GM23338 (cell line): ENCODE measurements at regions not wholly inside any gene's neighbourhood (a gene's known extent, or its start where the extent isn't known, plus 50 kb on each side); places are given as distances from the start of the nearest gene placed in this dataset.

ENCODE experiments used
- ATAC-seq: fragments of 200-7000 bp; cut with Tn5 transposase; 3 replicates; pipeline ENCODE4 v1.9.1; 2020
- DNase-seq: peaks from one replicate; pipeline ENCODE4 v3.0.0-alpha.2; 2015; ENCODE audit warnings: low spot score
- H2AFZ ChIP-seq: fragments of 200-600 bp; sonication (generic); 2 replicates; pipeline ENCODE4 v1.8.0; 2016; ENCODE audit warnings: antibody characterized with exemption, mild to moderate bottlenecking, moderate library complexity
- H3F3A ChIP-seq: fragments of 200-600 bp; sonication (generic); replicated peaks from 2 replicates; pipeline ENCODE4 v1.8.0; 2017; ENCODE audit warnings: antibody characterized with exemption, mixed run types, low read depth
- H3K27ac ChIP-seq: fragments of 200-600 bp; sonication (generic); 2 replicates; pipeline ENCODE4 v1.6.1; 2016; ENCODE audit warnings: low read depth
- H3K27me3 ChIP-seq: fragments of 200-600 bp; sonication (generic); 2 replicates; pipeline ENCODE4 v1.8.0; 2016; ENCODE audit warnings: mild to moderate bottlenecking, mixed run types, moderate library complexity; ENCODE audit not compliant: insufficient read depth
- H3K36me3 ChIP-seq: fragments of 200-600 bp; sonication (generic); 2 replicates; pipeline ENCODE4 v1.8.0; 2016; ENCODE audit warnings: mild to moderate bottlenecking; ENCODE audit not compliant: insufficient read depth
- H3K4me1 ChIP-seq: fragments of 200-600 bp; sonication (generic); 2 replicates; pipeline ENCODE4 v1.8.0; 2016; ENCODE audit warnings: mild to moderate bottlenecking, moderate library complexity; ENCODE audit not compliant: insufficient read depth
- H3K4me2 ChIP-seq: fragments of 200-600 bp; sonication (generic); 2 replicates; pipeline ENCODE4 v1.7.1; 2017; ENCODE audit warnings: mixed run types
- H3K4me3 ChIP-seq: fragments of 200-600 bp; sonication (generic); 2 replicates; pipeline ENCODE4 v1.6.1; 2016; ENCODE audit warnings: mixed run types
- H3K79me2 ChIP-seq: fragments of 200-600 bp; sonication (generic); replicated peaks from 2 replicates; pipeline ENCODE4 v1.8.0; 2017; ENCODE audit warnings: mild to moderate bottlenecking; ENCODE audit not compliant: insufficient read depth
- H3K9me2 ChIP-seq: fragments of 200-600 bp; sonication (generic); 2 replicates; pipeline ENCODE4 v1.8.0; 2017; ENCODE audit not compliant: insufficient read depth
- H4K20me1 ChIP-seq: fragments of 200-600 bp; sonication (generic); replicated peaks from 2 replicates; pipeline ENCODE4 v1.8.0; 2017; ENCODE audit warnings: mild to moderate bottlenecking; ENCODE audit not compliant: insufficient read depth
- H3K27ac Mint-ChIP-seq: 2 replicates; pipeline ENCODE4 v1.8.0; 2020; ENCODE audit warnings: inconsistent platforms, mild to moderate bottlenecking, moderate library complexity, mixed read lengths
- H3K27me3 Mint-ChIP-seq: 3 replicates; pipeline ENCODE4 v1.8.0; 2022; ENCODE audit warnings: low read depth, mild to moderate bottlenecking, moderate library complexity, mixed read lengths, inconsistent platforms; ENCODE audit not compliant: insufficient read depth, poor library complexity
- H3K36me3 Mint-ChIP-seq: 3 replicates; pipeline ENCODE4 v1.8.0; 2021; ENCODE audit warnings: low read depth, mild to moderate bottlenecking, inconsistent platforms, moderate library complexity, mixed read lengths
- H3K4me1 Mint-ChIP-seq: 3 replicates; pipeline ENCODE4 v1.8.0; 2020; ENCODE audit warnings: mild to moderate bottlenecking, inconsistent platforms, mixed read lengths
- H3K4me3 Mint-ChIP-seq: 3 replicates; pipeline ENCODE4 v1.8.0; 2021; ENCODE audit warnings: moderate library complexity, mild to moderate bottlenecking, inconsistent platforms, mixed read lengths
- H3K9me3 Mint-ChIP-seq: 3 replicates; pipeline ENCODE4 v1.8.0; 2020; ENCODE audit warnings: moderate library complexity, mild to moderate bottlenecking, inconsistent platforms, mixed read lengths
- CREB1 ChIP-seq: fragments of 250-450 bp; sonication (Bioruptor Pico); IDR thresholded peaks from 2 replicates; pipeline ENCODE4 v1.5.0; 2020; ENCODE audit warnings: low read depth, mild to moderate bottlenecking, moderate library complexity
- EZH2 ChIP-seq: fragments of 200-600 bp; sonication (generic); IDR thresholded peaks from one replicate; pipeline ENCODE4 v1.8.0; 2017; ENCODE audit warnings: antibody characterized with exemption, mild to moderate bottlenecking, low read depth; ENCODE audit not compliant: unreplicated experiment
- EZH2phosphoT487 ChIP-seq: fragments of 200-600 bp; sonication (generic); IDR thresholded peaks from one replicate; pipeline ENCODE4 v1.8.1; 2018; ENCODE audit warnings: antibody characterized with exemption; ENCODE audit not compliant: unreplicated experiment
- JUNB ChIP-seq: IDR thresholded peaks from one replicate; pipeline ENCODE4 v1.6.1; 2016; ENCODE audit warnings: antibody characterized with exemption; ENCODE audit not compliant: unreplicated experiment
- NANOG ChIP-seq: IDR thresholded peaks from 2 replicates; pipeline ENCODE4 v1.6.1; 2016; ENCODE audit warnings: antibody characterized with exemption, borderline replicate concordance
- POLR2AphosphoS5 ChIP-seq: IDR thresholded peaks from 2 replicates; pipeline ENCODE4 v1.6.1; 2016; ENCODE audit warnings: antibody characterized with exemption, low read depth
- STAT1 ChIP-seq: IDR thresholded peaks from one replicate; pipeline ENCODE4 v1.6.1; 2016; ENCODE audit warnings: antibody characterized with exemption; ENCODE audit not compliant: unreplicated experiment
- ZNF114 ChIP-seq: fragments of 250-450 bp; sonication (Bioruptor Pico); IDR thresholded peaks from 2 replicates; pipeline ENCODE4 v1.5.0; 2020; ENCODE audit warnings: mild to moderate bottlenecking, moderate library complexity
- ZNF331 ChIP-seq: fragments of 250-450 bp; sonication (Bioruptor Pico); IDR thresholded peaks from 2 replicates; pipeline ENCODE4 v1.5.0; 2020; ENCODE audit warnings: low read depth, mild to moderate bottlenecking, moderate library complexity
- TF ChIP-seq, protein P1 (sequence below), 2 experiments: fragments of 200-600 bp in 1 of 2; sonication (generic) in 1 of 2; conservative IDR thresholded peaks; 2 replicates each; pipeline versions ENCODE4 v1.5.1 to v1.6.1; 2016 to 2017; ENCODE audit warnings: antibody characterized with exemption in 2 of 2, low read depth in 2 of 2, mild to moderate bottlenecking in 2 of 2, moderate library complexity in 1 of 2
- TF ChIP-seq, protein P2 (sequence below): IDR thresholded peaks from 2 replicates; pipeline ENCODE4 v1.6.1; 2016; ENCODE audit warnings: antibody characterized with exemption
- TF ChIP-seq, protein P3 (sequence below): IDR thresholded peaks from one replicate; pipeline ENCODE4 v1.6.1; 2018; ENCODE audit warnings: antibody characterized with exemption; ENCODE audit not compliant: unreplicated experiment
- TF ChIP-seq, protein P4 (sequence below): fragments of 250-450 bp; sonication (Bioruptor Pico); IDR thresholded peaks from 2 replicates; pipeline ENCODE4 v1.5.0; 2020; ENCODE audit warnings: mild to moderate bottlenecking, moderate library complexity

DNA sequence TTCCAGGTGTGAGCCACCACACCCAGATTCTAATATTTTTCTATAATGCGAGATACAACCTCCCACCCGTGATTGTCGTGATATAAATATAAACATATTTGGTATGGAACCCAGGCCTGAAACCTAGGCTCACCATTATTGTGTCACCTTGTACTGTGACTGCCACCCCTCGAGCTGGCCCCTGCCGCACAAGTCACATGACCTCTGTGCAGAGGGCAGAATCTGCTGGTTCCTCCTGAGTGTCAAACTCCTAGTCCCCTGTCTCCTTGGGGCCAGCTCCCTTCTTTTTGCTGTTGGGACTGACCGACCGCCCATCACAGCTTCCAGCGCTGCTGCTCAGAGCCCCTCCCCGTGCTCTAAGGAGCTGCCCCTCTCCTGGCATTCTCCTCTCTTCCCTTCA is 86.4 kb downstream of the RSPH3 start:
- TF ChIP-seq NANOG (no peak), CREB1 (CRISPR knock-in tag) (no peak), JUNB (no peak), ZNF331 (CRISPR knock-in tag) (no peak), EZH2phosphoT487 (no peak), ZNF114 (no peak), EZH2 (no peak), STAT1 (no peak), POLR2AphosphoS5 (no peak)
- TF ChIP-seq, protein P1, sequence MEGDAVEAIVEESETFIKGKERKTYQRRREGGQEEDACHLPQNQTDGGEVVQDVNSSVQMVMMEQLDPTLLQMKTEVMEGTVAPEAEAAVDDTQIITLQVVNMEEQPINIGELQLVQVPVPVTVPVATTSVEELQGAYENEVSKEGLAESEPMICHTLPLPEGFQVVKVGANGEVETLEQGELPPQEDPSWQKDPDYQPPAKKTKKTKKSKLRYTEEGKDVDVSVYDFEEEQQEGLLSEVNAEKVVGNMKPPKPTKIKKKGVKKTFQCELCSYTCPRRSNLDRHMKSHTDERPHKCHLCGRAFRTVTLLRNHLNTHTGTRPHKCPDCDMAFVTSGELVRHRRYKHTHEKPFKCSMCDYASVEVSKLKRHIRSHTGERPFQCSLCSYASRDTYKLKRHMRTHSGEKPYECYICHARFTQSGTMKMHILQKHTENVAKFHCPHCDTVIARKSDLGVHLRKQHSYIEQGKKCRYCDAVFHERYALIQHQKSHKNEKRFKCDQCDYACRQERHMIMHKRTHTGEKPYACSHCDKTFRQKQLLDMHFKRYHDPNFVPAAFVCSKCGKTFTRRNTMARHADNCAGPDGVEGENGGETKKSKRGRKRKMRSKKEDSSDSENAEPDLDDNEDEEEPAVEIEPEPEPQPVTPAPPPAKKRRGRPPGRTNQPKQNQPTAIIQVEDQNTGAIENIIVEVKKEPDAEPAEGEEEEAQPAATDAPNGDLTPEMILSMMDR (conservative IDR thresholded peaks at IDR 0.05; ENCODE audit: low read depth in 2 of 2), result no peak
- TF ChIP-seq, protein P2, sequence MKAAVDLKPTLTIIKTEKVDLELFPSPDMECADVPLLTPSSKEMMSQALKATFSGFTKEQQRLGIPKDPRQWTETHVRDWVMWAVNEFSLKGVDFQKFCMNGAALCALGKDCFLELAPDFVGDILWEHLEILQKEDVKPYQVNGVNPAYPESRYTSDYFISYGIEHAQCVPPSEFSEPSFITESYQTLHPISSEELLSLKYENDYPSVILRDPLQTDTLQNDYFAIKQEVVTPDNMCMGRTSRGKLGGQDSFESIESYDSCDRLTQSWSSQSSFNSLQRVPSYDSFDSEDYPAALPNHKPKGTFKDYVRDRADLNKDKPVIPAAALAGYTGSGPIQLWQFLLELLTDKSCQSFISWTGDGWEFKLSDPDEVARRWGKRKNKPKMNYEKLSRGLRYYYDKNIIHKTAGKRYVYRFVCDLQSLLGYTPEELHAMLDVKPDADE, result no peak
- TF ChIP-seq, protein P3, sequence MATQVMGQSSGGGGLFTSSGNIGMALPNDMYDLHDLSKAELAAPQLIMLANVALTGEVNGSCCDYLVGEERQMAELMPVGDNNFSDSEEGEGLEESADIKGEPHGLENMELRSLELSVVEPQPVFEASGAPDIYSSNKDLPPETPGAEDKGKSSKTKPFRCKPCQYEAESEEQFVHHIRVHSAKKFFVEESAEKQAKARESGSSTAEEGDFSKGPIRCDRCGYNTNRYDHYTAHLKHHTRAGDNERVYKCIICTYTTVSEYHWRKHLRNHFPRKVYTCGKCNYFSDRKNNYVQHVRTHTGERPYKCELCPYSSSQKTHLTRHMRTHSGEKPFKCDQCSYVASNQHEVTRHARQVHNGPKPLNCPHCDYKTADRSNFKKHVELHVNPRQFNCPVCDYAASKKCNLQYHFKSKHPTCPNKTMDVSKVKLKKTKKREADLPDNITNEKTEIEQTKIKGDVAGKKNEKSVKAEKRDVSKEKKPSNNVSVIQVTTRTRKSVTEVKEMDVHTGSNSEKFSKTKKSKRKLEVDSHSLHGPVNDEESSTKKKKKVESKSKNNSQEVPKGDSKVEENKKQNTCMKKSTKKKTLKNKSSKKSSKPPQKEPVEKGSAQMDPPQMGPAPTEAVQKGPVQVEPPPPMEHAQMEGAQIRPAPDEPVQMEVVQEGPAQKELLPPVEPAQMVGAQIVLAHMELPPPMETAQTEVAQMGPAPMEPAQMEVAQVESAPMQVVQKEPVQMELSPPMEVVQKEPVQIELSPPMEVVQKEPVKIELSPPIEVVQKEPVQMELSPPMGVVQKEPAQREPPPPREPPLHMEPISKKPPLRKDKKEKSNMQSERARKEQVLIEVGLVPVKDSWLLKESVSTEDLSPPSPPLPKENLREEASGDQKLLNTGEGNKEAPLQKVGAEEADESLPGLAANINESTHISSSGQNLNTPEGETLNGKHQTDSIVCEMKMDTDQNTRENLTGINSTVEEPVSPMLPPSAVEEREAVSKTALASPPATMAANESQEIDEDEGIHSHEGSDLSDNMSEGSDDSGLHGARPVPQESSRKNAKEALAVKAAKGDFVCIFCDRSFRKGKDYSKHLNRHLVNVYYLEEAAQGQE, result no peak
- TF ChIP-seq, protein P4, sequence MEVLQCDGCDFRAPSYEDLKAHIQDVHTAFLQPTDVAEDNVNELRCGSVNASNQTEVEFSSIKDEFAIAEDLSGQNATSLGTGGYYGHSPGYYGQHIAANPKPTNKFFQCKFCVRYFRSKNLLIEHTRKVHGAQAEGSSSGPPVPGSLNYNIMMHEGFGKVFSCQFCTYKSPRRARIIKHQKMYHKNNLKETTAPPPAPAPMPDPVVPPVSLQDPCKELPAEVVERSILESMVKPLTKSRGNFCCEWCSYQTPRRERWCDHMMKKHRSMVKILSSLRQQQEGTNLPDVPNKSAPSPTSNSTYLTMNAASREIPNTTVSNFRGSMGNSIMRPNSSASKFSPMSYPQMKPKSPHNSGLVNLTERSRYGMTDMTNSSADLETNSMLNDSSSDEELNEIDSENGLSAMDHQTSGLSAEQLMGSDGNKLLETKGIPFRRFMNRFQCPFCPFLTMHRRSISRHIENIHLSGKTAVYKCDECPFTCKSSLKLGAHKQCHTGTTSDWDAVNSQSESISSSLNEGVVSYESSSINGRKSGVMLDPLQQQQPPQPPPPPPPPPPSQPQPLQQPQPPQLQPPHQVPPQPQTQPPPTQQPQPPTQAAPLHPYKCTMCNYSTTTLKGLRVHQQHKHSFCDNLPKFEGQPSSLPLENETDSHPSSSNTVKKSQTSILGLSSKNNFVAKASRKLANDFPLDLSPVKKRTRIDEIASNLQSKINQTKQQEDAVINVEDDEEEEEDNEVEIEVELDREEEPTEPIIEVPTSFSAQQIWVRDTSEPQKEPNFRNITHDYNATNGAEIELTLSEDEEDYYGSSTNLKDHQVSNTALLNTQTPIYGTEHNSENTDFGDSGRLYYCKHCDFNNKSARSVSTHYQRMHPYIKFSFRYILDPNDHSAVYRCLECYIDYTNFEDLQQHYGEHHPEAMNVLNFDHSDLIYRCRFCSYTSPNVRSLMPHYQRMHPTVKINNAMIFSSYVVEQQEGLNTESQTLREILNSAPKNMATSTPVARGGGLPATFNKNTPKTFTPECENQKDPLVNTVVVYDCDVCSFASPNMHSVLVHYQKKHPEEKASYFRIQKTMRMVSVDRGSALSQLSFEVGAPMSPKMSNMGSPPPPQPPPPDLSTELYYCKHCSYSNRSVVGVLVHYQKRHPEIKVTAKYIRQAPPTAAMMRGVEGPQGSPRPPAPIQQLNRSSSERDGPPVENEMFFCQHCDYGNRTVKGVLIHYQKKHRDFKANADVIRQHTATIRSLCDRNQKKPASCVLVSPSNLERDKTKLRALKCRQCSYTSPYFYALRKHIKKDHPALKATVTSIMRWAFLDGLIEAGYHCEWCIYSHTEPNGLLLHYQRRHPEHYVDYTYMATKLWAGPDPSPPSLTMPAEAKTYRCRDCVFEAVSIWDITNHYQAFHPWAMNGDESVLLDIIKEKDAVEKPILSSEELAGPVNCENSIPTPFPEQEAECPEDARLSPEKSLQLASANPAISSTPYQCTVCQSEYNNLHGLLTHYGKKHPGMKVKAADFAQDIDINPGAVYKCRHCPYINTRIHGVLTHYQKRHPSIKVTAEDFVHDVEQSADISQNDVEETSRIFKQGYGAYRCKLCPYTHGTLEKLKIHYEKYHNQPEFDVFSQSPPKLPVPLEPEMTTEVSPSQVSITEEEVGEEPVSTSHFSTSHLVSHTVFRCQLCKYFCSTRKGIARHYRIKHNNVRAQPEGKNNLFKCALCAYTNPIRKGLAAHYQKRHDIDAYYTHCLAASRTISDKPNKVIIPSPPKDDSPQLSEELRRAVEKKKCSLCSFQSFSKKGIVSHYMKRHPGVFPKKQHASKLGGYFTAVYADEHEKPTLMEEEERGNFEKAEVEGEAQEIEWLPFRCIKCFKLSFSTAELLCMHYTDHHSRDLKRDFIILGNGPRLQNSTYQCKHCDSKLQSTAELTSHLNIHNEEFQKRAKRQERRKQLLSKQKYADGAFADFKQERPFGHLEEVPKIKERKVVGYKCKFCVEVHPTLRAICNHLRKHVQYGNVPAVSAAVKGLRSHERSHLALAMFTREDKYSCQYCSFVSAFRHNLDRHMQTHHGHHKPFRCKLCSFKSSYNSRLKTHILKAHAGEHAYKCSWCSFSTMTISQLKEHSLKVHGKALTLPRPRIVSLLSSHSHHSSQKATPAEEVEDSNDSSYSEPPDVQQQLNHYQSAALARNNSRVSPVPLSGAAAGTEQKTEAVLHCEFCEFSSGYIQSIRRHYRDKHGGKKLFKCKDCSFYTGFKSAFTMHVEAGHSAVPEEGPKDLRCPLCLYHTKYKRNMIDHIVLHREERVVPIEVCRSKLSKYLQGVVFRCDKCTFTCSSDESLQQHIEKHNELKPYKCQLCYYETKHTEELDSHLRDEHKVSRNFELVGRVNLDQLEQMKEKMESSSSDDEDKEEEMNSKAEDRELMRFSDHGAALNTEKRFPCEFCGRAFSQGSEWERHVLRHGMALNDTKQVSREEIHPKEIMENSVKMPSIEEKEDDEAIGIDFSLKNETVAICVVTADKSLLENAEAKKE (CRISPR knock-in tag), result no peak
- 0 out of 2 replicates have a peak, but pooled peaks cover 5% of the 10 kb centered on the region for H3K9me2 ChIP-seq
- 0 out of 2 replicates have a peak, but pooled peaks cover 6% of the 10 kb centered on the region for H3F3A ChIP-seq
- H3K79me2 ChIP-seq, result no peaks in the 10 kb centered on the region
- no peak for DNase-seq
- no peak overlapping the region for H3K27ac ChIP-seq
- peaks cover 40% of the 10 kb centered on the region for H3K4me1 Mint-ChIP-seq
- H3K27ac Mint-ChIP-seq, result no peak overlapping the region
- no peak overlapping the region for H3K4me2 ChIP-seq
- ATAC-seq, result no peak
- no peak overlapping the region for H3K4me3 ChIP-seq
- no peaks in the 10 kb centered on the region; the same call in 2 of the 3 replicates for H3K9me3 Mint-ChIP-seq
- 0 out of 2 replicates have a peak overlapping the region, but pooled peaks have one; percentile 25 for H2AFZ ChIP-seq
- peaks cover 20% of the 10 kb centered on the region for H3K4me1 ChIP-seq
- no peaks in the 10 kb centered on the region for H4K20me1 ChIP-seq
- H3K27me3 Mint-ChIP-seq, result peaks cover 28% of the 10 kb centered on the region
- no peaks in the 10 kb centered on the region for H3K27me3 ChIP-seq
- no peaks in the 10 kb centered on the region for H3K36me3 ChIP-seq
- H3K36me3 Mint-ChIP-seq, result no peaks in the 10 kb centered on the region; the same call in 2 of the 3 replicates
- H3K4me3 Mint-ChIP-seq, result no peak overlapping the region
